Smooth muscle cell of the brain vasculature (primary cell): ENCODE measurements at regions not wholly inside any gene's neighbourhood (a gene's known extent, or its start where the extent isn't known, plus 50 kb on each side); places are given as distances from the start of the nearest gene placed in this dataset.
"Not testable (repeated sequence)": the region's sequence is repeated elsewhere in the genome, so short reads cannot be mapped to it uniquely, and the experiment has no call there.

ENCODE experiments used
- DNase-seq: peaks from one replicate; pipeline ENCODE4 v3.0.0-alpha.2; 2012; ENCODE audit warnings: low read depth, low spot score

DNA sequence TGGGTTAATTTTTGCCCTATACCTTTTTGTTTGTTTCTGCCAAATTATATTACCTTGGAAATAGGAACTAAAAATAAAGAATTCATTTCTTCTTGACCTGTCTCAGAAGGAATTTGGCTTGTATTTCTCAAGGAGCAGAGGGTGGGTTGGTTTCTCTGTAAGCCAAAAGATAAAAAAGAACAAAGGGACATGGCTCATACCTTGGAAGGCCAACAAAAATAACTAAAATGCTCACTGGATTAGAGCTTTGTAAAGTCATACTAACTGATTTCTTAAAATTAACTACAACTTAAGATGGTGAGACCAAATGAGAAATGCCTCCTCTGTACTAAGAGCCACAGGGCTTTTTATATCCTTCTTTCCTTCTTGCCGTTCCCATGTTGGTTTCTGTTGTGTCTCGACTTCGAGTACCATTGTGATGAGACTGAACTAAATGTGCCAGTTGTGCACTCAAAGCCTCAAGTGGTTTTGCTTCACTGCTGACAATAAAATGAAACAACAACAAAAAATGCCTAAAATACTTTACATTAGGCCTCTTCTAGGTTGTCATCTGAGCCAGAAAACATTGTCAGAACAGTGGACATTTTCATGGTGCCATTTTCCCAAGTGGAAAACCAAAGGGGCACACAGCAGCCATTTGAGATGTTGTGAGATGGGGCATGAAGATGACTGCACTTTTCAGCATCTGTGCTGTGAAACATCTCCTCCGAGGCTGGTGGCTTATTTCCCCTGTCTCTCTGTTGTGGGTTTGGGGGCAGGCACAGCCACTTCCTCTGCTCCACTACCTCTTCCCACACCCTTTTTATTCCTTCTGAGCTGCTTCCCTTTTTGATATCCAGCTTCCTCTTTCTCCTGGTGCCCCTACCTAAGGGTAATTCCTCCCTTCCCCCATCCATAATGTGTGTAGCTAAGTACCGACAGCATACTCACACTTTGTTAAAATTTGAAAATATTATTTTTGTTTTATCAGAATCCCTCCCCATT is 51.8 kb upstream of the AGR3 start:
- DNase-seq = no peak

DNA sequence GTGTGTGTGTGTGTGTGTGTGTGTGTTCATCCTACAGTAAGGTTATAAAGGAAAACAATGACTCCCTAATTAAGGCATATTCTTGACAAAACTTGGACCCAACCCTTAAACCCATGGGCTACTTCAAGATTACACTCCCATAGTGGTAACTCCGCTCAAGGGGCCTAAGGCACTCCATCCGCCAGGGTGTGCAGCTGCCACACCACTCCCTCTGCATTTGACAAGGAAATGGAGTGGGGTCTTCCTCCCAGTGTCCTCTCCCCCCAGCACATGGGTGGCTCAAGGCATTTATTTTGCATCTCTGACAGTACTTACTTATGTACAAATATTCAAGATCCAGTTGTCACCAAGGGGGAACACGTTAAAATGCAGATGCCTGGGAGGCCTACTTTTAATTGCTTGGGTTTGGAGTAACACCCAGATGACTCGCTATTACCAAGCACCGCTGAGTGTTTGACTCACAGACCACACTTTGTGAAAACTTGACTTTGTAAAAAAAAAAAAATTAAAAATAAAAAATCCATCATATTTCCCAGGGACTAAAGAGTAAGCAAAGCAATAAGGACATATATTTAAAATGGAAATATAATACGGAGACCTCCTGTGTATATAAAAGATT is 53.0 kb upstream of the AGR3 start:
- DNase-seq = no peak

DNA sequence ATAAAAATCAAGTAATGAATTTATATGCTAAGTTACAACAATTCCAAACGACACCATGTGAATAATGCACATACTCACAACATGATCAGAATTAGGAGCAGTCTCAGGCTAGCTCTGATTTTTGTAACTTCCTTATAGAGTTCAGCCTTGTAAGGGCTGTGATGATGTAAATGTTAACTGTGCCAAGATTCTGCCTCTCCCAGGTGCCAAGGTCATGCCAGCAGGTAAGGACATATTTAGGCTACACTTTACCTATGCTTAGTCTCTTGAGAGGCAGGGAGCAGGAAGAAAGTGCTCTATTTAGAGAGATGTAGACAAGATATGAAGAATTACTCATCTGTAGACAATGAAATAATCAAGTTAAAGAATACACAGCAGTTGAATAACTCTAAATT is 53.6 kb upstream of the AGR3 start:
- DNase-seq = no peak

DNA sequence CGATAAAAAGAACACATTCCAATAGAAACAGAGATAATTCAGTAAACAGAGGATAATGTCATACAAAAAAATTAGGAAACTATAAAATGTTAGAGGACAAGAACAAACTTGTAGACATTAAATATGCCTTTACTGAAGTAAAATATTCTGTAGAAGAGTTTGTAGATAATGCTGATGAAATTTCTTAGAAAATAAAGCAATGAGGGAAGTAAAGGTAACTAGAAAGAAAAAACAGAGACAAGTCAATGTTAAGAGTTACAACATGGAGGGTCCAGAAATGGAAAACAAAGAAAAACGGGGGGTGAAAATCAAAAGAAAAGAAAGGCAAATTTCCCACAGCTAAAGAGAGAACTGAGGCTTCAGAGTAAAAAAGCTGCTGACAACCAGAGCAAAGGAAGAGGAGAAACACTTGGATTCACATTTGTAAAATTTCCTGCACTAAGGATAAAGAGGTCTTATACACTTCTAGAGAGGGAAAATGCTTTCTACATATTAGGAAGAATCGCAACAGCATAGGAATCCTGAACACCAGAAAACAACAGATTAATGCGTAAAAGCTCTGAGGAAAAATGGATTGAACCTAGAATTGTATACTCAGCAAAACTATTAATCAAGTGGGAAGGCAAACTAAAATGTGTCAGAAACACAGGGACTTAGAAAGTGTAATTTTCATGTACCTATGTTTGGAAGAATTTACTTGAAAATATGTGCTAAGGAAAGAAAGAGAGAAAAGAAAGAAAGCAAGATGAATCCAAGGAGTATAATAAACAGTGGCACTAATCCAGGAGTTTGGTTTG is 55.0 kb upstream of the AGR3 start:
- DNase-seq = no peak

DNA sequence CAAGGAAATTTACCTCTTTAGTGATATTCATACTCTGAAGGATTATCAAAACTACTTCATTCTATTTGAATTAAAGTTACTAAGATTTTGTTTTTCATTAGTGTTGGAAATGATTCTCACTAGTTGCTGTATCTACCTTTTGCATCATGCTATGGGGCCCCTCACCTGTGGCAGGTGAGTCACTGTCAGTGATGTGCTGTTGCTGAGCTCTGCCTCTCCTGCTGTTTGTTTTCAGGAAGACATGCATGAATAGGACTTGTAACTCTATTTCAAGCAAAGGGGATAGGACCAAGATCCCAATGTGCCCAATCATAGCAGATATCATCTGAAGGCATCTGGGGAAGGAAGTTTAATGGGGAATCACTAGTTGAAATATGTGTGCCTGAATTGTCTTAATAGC is 57.4 kb upstream of the AGR3 start:
- no peak for DNase-seq

DNA sequence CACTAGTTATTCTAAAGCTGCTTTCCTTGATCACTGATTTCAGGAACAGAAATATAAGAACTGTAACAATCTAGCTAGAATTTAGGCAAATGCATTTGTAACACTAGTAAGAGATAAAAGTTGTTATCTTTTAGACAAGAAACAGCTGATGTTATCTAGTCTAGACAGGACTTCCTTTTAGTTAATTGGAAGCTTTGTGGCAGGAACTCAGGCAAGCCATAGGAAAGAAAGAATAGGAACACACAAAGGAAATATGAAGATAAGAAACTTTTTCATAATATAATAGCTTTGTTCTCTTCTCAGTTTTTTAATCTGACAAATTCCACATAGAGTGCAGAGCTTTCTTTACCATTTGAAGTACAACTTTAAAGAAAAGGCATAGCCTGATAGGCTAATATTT is 59.0 kb upstream of the AGR3 start:
- DNase-seq = no peak

DNA sequence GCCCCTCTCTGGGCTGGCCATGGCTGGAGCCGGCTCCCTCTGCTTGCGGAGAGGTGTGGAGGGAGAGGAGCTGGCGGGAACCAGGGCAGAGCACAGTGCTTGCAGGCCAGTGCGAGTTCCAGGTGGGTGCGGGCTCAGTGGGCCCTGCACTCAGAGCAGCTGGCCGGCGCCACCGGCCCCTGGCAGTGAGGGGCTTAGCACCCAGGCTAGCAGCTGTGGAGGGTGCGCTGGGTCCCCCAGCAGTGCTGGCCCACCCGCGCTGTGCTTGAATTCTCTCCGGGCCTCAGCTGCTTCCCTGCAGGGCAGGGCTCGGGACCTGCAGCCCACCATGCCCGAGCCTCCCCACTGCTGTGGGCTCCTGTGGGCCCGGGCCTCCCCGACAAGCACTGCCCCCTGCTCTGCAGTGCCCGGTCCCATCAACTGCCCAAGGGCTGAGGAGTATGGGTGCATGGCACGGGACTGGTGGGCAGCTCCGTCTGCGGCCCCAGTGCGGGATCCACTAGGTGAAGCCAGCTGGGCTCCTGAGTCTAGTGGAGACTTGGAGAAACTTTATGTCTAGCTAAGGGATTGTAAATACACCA is 61.2 kb upstream of the AGR3 start:
- DNase-seq = no peak

DNA sequence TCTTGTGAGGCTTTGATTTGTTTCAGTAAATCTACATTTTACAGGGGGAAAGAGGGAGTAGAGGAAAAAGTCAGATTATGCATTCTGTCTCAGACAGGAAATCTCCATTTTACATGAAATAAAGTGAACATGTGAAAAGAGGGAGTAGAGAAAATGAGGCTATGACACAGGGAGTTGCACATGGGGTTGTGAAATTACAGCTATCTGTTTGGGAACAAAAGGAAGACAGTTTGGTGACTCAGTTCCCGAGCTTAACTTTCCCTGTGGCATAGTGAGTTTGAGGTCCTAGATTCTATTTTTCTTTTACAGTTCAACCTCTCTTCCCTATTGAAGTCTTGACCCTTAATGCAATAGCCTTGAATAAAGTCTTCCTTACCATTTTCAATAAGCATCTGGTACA is 63.2 kb upstream of the AGR3 start:
- no peak for DNase-seq

DNA sequence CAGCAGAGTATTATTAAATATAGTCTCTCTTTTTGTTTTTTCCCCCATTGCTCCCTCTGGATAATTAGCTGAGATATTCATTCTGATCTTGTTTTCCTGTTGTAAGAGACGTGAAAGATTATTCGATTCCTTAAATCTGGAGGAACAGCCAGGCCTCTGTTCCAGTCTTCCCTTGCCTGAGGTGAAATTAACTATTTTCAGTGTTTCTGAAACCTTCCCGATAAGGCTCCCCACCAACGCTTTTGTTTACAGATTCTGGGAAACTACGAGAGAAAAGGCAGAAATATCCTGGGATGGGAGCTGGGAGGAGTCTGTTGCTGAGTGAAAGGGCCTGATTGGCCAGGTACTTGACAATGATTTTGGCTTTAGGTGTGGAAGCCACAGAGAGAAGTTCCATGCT is 63.6 kb upstream of the AGR3 start:
- no peak for DNase-seq

DNA sequence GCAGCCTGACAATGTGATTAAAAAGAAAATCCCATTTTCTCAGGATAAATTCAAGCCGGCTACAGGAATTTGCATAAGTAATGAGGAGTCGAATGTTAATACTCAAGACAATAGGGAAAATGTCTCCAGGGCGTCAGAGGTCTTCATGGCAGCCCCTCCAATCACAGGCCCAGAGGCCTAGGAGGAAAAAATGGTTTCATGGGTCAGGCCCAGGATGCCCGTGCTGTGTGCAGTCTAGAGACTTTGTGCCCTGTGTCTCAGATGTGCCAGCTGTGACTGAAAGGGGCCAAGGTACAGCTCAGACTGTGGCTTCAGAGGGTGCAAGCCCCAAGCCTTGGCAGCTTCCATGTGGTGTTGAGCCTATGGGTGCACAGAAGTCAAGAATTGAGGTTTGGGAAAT is 66.3 kb upstream of the AGR3 start:
- DNase-seq = not testable (repeated sequence)

DNA sequence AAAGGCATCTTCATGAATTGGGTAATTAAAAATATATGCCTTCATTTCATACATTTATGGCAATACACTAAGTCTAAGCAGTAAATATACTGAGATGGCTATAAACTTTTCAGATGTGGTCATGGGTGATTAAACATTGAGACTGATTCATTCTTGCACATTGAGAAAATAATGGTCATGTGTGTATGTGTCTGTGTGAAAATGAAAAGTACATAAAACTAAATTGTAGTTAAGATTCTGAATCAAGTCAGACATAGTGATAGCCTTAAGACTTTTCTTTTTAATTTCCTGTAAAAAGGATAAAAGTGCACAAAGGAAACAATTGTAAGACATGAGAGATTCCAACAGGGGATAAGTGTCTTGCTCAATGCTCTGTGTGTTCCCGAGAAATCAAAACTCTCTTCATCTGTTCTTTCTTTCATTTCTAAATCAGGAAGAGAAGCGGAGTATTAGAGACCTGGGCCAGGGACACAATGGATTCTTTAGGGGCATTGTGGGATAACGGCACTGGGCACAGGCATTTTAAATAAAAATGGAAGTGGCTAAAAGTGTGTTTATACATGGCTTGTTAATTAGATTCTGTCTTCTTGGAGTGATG is 69.8 kb upstream of the AGR3 start:
- no peak for DNase-seq

DNA sequence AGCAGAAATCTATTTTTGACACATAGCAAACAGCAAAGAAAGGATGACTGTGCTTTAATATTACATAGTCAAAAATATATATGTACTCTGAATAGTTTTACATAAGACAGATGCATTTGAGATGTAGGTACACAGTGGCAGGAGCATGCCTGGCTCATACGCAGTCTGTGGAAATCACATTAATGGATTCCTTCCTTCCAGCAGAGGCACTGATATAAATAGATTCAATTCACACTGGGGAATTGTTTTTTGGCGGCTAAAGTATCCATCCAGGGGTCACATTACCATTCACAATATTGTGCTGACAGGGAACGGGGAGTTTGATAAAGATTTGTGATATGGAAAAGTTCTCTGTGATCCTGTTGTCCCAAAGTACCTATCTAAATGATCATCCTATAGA is 72.5 kb upstream of the AGR3 start:
- no peak for DNase-seq

DNA sequence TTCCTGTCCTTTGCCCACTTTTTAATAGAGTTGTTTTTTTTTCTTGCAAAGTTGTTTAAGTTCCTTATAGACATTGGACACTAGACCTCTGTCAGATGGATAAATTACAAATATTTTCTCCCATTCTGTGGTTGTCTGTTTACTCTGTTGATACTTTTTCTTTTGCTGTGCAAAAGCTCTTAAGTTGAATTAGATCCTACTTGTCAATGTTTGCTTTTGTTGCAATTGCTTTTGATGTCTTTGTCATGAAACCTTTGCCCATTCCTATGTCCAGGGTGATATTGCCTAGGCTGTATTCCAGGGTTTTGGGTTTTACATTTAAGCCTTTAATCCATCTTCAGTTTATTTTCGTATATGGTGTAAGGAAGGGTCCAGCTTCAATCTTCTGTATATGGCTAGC is 76.9 kb upstream of the AGR3 start:
- no peak for DNase-seq

DNA sequence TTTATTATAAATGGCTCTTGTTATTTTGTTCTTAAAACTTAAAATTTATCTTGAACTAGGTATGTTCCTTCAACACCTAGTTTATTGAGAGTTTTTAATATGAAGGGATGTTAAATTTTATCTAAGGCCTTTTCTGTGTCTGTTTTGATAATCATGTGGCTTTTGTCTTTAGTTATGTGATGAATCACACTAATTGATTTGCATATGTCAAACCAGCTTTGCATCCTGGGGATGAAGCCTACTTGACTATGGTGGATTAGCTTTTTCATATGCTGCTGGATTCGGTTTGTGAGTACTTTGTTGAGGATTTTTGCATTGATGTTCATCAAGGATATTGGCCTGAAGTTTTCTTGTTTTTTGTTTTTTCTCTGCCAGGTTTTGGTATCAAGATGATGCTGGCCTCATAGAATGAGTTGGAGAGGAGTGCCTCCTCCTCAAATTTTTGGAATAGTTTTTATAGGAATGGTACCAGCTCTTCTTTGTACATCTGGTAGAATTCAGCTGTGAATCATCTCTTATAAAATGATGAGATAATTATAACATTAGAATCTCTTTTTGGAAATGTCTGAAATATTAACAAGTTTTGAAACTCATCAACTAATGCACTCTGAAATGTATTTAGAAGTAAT is 78.7 kb upstream of the AGR3 start:
- DNase-seq = no peak

DNA sequence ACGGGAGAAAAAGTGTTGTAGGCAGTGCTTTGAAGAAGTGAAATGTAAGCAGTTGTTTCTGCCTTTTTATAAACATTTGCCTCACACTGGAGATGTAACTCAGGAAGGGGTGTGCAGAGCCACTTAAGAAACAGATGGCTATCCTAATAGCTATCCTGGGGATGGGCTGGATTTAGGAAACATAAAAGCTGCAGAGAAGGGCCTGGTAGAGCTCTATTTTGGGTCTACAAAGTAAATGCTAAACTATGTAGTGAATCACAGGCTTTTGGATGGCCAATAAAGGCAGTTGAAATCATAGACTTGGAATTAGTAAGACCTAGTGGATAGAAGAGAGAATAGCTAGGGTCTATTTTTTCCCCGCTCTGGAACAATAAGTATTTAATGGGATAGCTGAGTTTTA is 79.9 kb upstream of the AGR3 start:
- DNase-seq = no peak

DNA sequence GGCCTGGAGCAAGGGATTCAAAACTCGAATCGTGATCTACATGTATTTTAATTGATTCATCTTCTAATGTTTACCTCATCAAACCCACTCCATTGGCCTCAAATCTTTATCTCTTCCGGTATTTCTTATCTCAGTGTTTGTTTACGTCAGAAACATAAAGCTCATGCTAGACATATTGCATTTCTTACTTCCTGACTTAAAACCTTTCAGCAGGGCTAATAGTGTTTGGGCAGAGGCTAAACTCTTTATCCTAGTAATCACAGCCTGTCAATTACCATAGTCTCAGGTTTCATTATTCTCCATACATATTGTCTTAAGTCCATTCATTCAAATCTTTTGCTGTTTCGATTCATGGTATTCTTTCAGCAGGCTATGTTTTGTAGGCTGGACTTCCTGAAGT is 81.3 kb upstream of the AGR3 start:
- DNase-seq = no peak

DNA sequence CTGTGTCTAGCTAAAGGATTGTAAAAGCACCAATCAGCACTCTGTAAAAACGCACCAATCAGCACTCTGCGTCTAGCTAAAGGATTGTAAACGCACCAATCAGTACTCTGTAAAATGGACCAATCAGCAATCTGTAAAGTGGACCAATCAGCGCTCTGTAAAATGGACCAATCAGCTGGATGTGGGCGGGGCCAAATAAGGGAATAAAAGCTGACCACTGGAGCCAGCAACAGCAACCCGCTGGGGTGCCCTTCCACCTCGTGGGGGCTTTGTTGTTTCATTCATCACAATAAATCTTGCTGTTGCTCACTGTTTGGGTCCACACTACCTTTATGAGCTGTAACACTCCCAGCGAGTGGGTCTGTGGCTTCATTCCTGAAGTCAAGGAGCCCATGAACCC is 83.9 kb upstream of the AGR3 start:
- DNase-seq = not testable (repeated sequence)

DNA sequence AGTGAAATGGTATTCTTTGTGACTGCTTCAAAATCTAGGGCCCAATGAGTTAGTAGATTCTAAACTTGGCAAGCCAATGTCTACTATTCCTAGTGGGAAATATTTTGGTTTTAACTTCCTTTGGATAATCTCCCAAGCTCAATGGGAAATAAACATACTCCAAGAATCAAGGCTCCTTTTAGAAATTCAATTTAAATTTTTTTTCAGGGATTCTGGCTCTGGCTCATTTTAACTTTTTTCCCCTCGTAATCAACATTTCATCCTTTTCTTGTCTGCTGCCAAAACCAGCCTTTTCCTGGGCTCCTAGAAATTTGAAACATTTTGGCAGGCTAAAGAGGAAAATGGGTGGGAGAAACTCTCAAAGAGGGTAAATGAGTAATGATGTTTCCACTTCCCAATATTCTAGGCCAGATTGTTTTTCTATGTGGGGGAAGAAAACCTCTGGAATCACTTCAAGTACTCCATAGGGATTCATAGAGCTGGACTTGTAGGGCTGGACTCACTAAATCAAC is 85.6 kb upstream of the AGR3 start:
- no peak for DNase-seq

DNA sequence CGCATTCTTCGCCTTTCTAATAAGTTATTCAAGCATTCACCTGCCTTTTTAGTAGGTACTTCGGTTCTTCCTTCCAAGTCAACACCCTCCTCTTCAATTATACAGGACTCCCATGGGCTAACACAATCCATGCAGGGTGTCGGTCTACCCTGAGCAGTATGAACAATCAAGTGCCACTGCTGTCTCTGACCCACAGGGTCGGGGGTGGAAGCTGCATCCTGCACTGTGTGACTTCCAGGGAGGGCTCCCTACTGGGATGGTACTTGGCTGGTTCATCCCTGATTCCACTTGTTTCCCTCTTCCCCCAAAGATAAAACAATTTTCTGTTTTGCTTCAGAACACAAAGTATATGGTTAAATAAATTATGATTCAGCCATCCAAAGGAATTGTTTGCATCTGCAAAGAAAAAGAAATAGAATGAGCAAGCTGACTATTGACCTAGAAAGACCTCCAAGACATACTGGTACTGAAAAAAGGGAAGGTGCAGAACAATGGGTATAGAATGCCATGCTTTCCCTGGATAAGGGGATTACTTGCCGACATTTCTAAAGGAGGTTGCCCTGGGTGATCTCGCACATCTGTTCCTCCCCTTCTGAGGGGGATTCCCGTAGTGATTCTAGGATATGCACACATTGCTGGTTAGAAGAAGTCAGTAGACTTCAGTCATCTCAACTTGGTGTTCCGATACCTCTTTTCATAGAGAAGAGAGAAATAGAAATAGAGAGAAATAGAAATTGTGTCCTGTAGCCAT is 89.1 kb upstream of the AGR3 start:
- no peak for DNase-seq

DNA sequence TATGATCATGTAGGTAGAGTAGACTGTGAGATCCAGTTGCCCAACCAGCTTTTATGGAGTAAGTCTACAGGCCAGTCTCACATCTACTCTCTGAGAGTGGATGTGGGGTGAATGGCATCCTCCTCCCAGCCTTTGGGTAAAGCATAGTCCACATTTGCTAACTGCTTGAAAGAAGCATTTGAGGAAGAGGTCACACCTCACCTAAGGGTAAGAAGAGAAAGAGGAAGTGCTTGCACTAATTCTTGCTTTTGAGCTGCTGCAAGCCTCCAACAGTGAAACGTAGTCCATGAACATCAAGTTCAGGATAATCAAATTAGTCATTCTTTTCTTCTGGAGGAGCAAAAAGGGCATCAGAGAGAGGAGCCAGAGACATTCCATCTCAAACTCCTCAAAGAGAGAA is 93.9 kb upstream of the AGR3 start:
- no peak for DNase-seq
